ENCODE measurements at regions not wholly inside any gene's neighbourhood (a gene's known extent, or its start where the extent isn't known, plus 50 kb on each side); places are given as distances from the start of the nearest gene placed in this dataset.

- no peak for TF ChIP-seq CTCF (IDR thresholded peaks at IDR 0.05; ENCODE audit: low read depth, low read length)
- no peak for TF ChIP-seq EZH2phosphoT487 (IDR thresholded peaks at IDR 0.05; ENCODE audit: low read depth)
These were observed 178.7 kb downstream of the CYYR1 start for GRCh38 chr21:26394341-26394740.

Measured in OCI-LY3 (cell line).